ENCODE measurements at regions not wholly inside any gene's neighbourhood (a gene's known extent, or its start where the extent isn't known, plus 50 kb on each side); places are given as distances from the start of the nearest gene placed in this dataset.
A peak's percentile ranks its signal among the peaks of the same experiment; 100 is the strongest.
"Not testable (repeated sequence)": the region's sequence is repeated elsewhere in the genome, so short reads cannot be mapped to it uniquely, and the experiment has no call there.

DNA sequence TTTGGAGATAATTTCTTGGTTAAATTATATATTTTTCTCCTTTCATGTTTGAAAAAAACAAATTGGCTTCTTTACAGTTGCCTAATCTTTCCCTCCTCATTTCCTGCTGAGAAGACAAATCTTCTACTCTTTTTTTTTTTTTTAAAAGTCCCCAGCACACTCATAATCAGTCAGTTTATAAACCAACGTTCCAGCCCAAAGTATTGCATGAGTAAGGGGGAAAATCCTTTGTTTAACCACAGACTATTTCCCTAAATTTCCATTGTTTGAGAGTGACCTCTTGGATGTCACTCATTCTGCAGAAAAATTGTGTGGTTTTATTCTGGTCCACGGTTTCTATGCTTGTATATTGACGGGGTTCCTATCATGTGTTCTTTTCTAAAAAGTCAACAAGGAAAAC lies 55.1 kb upstream of the TLR4 start:
- DNase-seq (ENCODE audit: low read depth in 4 of 4, low spot score in 2 of 4): no peak

DNA sequence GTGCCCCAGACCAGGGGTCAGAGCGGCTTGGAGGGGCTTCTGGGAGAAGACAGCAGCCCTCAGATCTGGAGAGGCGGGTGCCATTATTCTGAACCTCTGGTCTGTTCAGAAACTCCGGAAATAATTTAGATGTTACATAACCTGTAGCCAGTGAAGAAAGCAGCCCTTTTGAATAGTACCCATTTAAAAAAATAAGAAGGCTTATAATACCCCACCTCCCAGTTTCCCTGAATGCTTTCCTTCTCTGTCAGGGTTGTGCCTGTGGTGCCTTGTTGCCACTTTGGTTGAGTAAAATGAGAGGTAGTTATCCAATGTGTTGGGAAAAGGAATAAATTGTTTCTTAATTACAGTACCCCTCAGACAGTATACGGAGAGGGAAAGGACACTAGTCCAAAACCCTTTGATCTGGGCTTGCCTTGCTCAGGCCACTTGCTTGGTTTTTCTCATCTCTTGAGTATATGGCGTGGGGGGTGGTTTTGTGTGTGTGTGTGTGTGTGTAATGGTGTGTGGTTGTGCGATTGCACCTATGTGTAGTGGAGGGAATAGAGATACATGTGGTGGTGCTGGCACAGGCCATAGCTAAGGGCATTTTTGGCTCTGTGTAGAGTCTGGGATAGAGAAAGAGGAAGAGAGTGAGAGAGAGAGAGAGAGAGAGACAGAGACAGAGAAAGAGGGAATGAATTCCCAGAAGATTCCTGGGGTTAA lies 59.1 kb upstream of the TLR4 start:
- DNase-seq (ENCODE audit: low read depth in 4 of 4, low spot score in 2 of 4): peak in 2 of 4 donors; percentile 2 to 21

DNA sequence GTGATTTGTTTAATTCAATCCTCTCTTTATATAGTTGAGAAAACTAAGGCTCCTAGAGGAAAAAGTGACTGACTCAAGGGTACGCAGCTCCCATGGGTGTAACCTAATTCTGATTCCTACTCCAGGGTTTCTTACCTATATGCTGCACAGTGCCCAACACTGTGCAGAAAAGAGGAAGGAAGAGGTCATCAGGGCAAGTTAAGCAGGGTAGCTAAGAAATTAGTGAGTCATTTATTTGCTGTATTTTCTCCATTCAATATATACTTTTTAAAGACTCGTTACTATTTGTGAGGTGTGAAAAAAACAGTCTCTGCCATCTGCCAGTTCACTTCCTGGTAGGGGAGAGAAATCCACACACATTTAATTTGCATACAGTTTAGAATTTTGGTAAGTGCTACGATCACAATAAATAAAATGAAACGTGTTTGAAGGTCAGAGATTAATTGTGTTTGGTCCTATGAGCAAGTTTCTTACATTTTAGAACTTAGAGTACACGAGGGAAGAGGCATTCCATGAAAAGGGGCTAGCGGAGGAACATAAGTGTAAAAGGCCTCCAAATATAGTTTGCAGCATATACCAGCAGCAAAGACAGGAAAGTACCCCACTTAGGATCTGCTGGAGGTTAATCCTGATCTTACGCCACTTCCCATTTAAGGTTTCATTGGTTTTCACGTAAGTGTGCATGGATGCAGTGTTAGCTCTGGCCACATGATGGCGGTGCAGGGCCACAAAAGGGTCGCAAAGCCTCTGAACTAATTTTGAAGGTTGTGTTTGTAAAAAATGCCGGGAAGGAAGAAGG lies 59.9 kb upstream of the TLR4 start:
- peak in 3 of 4 donors; percentile 29 to 52 (median 52) for DNase-seq (ENCODE audit: low read depth in 4 of 4, low spot score in 2 of 4)

DNA sequence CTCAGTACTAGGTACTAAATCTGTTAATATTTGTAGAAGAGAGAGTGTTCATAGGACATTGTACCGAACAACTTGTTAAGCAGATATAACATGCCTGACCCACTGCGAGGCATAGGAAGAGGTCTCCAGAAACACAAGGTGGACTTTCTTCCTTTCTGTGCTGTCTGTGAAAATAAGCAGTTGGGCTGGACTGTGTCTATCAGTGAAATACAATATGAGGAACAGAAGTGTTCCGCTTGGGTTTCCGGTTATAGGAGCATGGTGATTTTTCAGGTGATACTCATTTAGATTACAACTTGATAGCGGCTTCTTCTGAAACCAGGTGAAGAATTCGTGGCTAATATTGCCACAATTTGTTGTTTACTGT lies 60.9 kb upstream of the TLR4 start:
- no peak for DNase-seq (ENCODE audit: low read depth in 4 of 4, low spot score in 2 of 4)

DNA sequence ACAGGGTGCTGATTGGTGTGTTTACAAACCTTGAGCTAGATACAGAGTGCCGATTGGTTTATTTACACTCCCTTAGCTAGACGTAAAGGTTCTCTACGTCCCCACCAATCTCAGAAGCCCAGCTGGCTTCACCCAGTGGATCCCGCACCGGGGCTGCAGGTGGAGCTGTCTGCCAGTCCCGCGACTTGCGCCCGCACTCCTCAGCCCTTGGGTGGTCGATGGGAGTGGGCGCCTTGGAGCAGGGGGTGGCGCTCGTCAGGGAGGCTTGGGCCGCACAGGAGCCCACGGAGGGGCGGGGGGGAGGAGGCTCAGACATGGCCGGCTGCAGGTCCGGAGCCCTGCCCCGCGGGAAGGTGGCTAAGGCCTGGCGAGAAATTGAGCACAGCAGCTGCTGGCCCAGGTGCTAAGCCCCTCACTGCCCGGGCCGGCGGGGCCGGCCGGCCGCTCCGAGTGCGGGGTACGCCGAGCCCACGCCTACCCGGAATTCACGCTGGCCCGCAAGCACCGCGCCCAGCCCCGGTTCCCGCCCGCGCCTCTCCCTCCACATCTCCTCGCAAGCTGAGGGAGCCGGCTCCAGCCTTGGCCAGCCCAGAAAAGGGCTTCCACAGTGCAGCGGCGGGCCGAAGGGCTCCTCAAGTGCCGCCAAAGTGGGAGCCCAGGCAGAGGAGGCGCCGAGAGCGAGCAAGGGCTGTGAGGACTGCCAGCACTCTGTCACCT lies 61.5 kb upstream of the TLR4 start:
- DNase-seq (ENCODE audit: low read depth in 4 of 4, low spot score in 2 of 4): not testable (repeated sequence)

DNA sequence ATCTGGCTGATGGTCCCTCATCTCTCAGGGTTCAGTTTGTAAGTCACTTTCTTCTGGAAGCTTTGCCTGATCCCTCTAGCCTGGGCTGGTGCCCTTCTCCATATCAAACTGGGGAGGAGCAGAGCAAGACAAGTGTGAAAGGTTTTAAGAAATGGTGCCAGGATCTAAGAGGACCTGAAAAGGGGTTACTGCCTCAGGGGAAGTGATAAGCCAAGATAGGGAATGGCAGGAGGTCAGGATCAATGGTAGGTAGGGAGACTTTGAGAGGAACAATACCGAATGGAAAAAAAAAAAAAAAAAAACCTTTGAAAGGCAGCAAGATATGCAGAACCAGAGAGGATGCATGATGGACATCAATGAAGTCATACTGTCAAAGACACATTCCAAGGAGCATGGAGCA lies 67.5 kb upstream of the TLR4 start:
- DNase-seq (ENCODE audit: low read depth in 4 of 4, low spot score in 2 of 4): no peak

DNA sequence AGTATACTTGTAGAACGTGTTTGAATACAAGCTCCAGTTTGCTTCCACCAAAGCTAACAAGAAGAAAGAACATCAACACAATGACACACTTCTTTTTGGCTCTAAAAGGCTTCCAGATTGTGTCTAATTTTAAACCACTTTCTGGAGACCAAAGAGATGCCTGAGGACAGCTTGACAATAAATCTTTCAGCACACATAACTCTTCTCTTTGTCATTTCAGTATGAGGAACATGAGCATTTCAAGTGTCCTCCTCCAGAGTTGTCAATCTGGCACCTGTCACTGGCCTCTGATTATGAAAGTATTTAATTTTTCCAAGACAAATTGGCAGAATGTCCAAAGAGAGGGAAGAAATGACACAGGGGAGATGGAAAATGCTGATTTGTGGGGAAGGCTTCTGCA lies 79.0 kb upstream of the TLR4 start:
- DNase-seq (ENCODE audit: low read depth in 4 of 4, low spot score in 2 of 4): no peak

DNA sequence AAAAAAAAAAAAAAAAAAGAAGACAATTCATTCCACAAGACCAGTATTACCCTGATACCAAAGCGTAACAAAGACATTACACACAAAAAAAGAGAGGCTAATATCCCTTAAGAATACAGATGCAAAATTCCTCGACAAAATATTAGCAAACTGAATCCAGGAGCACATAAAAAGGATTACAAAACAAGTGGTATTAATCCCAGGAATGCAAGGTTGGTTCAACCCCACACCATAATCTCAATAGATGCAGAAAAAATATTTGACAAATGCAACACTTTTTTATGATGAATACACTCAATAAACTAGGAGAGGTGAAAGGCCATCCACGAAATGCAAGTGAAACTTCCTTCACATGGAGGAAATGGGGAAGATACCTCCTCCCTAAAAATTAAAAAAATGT lies 80.1 kb upstream of the TLR4 start:
- DNase-seq (ENCODE audit: low read depth in 4 of 4, low spot score in 2 of 4): no peak

DNA sequence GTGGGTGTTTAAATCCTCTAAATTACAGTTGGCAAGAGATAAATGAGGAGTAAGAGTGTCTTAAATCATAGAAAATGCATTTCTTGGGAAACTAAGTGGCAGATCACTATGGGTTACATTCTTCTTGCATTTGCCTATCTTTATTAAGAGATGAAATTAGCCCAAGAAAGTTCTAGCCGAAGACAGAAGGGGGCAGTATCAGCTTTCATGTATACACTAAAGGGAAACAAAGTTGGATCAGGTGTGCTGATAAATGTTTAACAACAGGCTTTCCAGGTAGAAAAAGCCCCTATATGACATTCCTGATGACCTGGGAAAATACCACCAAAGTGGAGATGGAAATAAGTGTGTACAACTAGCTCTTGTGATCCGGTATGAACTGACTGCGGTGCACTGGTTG lies 81.9 kb upstream of the TLR4 start:
- no peak for DNase-seq (ENCODE audit: low read depth in 4 of 4, low spot score in 2 of 4)

DNA sequence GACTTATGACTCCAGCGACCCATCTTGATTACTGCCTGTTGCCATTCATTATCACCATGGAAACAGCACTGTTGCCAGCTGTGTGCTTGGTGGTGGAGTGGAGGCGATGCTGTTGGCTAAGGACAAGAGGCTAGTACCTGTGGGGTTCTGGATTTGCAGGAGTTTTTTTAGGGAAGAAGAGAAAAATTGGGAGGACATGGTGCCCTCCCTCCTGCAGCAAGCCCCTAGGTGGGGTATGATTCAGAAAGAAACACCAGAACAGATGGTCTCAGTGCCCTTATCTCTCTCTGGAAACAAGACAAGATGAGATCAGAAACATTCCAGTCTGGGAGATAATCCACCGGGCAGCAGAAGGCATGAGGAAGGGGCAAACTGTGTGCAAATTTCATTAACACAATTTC lies 87.8 kb upstream of the TLR4 start:
- no peak for DNase-seq (ENCODE audit: low read depth in 4 of 4, low spot score in 2 of 4)

DNA sequence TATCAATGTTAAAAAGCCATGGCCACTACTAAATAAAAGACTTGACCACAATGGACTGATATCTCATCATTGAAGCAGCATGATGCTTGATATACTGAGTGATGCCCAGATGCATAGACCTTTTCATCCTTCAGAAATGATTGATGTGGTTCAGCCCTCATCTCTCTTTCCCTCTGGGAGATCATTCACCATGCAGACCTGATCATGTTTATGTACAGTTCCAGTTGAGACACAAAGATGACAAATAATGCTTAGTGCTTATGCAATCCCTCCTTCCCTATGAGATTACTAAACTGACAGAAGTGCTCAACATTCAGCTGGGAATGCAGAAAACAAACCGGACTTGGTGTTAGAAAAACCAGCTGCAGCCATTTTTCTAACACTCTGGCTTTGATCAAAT lies 91.9 kb upstream of the TLR4 start:
- DNase-seq (ENCODE audit: low read depth in 4 of 4, low spot score in 2 of 4): no peak

DNA sequence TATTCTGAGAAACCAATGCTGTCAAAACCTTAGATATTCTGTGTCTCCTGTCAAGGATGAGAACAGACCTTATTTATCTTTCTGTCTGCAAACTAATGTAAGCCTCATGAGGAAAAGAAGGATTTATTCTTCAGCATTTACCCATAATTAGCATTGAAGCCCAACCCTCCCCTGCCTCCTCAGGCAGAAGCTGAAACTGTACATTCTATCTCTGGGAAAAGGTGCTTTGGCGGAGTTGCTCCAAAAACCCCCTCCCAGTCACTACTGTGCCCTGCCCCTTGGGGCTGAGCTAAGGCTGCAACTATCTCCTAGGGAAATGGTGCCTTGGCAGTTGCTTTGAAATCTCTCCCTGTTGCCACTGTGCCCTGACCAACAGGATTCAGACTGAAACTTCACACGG lies 106.2 kb upstream of the TLR4 start:
- DNase-seq (ENCODE audit: low read depth in 4 of 4, low spot score in 2 of 4): no peak

DNA sequence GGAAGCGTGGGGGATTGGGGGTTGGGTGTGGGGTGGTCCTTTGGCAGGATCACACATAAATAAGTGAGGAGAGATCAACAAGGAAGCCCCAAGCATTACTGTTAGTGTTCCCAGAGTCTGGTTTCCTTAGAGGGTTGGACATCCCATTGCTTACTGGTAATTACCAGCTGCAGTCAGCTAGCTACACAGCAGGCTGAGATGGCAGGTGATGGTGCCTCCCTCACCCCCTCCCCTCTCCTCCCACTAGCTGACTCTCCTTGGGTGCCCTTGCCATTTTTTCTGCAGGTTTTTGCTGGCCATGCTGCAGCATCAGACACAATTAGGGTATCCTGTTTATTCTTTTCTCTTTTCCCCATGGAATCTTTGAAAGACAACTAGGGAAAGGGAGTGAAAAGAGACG lies 107.5 kb upstream of the TLR4 start:
- no peak for DNase-seq (ENCODE audit: low read depth in 4 of 4, low spot score in 2 of 4)

DNA sequence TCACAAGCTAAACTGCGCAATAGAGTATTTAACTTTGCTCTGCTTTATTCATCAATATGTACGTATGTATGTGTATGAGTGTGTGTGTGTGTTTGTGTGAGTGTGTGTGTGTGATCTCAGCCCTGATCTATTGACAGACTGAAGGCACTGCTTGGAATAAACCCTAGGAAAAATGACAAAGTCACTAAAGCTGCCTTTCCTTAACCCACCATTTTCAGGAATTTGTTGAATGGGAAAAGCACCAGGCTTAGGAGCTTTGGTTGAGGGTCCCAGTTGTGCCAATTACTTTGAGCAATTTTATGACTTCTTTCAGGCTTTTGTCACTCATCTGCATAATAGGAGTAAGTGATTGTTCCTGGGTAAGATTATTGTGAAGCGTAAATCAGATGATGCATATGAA lies 108.6 kb upstream of the TLR4 start:
- no peak for DNase-seq (ENCODE audit: low read depth in 4 of 4, low spot score in 2 of 4)

DNA sequence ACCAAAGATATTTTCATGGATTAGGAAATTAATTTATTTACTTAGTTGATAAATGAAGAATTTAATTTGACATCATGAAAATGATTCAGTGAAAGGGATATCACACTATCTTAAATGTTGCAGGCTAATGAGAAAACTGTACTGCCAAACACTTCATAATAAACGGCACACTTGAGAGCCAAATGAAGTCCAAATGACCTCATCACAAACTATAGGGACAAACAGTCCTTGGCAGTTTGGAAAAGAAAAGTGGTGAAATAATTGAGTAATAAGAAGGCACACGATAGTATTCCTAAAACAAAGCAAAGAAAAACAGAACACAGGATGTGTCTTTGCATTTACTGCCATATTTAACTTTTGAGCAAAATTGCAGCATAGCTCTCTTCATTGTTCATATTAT lies 116.9 kb upstream of the TLR4 start:
- no peak for DNase-seq (ENCODE audit: low read depth in 4 of 4, low spot score in 2 of 4)

DNA sequence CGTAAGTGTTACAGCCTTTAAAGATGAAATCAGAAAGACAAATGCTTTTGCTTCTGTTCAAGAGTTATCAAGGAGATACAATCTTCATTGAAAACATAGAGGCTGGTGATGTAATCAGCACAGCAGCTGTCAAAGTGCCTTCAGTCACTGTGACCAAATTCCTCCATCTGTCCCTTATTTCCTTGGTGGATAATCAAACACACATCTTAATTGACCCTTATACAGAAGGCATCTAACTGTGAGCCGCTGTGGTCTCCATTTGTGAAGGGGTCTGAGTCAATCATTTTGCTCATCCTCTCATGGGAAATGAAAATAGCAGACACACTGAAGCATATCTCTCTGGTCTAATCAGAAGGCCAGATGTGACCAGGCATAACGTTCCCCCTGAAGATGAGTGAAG lies 130.1 kb upstream of the TLR4 start:
- no peak for DNase-seq (ENCODE audit: low read depth in 4 of 4, low spot score in 2 of 4)

DNA sequence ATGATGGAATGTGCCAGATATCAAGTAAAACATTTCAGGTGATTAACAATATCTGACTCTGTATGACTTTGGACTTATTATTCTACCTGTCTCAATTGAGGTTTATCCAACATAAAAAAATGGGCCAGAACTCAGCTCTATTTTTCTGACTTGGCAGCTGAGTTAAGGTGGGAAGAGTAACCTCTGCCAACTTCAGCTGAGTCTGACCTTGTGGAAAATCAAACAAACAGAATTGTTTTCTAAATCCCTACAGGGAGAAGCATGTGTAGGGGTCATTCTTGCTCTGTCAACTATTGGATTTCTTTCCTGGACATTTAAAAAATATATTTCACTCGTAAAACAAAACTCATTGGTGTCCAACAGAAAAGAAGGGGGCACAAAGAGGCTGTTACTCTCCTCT lies 139.4 kb upstream of the TLR4 start:
- DNase-seq (ENCODE audit: low read depth in 4 of 4, low spot score in 2 of 4): no peak

DNA sequence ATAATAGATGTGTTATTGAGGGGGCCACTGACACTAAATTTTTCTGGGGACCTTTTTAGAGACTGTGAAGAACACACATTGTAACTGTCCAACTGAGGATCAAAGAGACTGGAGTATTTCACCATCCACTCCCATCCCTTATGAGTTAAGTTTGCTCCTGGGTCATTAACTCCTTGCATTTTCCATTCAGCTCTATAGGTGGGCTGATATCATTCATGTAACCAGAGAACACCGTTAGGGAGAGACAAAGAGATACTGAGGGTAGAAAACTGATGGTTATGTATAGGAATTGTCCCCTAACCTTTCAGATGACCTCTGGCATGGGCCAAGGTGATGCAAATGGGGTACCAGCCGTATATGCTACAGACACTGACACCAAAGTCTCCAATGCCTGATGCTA lies 142.4 kb upstream of the TLR4 start:
- DNase-seq (ENCODE audit: low read depth in 4 of 4, low spot score in 2 of 4): no peak

DNA sequence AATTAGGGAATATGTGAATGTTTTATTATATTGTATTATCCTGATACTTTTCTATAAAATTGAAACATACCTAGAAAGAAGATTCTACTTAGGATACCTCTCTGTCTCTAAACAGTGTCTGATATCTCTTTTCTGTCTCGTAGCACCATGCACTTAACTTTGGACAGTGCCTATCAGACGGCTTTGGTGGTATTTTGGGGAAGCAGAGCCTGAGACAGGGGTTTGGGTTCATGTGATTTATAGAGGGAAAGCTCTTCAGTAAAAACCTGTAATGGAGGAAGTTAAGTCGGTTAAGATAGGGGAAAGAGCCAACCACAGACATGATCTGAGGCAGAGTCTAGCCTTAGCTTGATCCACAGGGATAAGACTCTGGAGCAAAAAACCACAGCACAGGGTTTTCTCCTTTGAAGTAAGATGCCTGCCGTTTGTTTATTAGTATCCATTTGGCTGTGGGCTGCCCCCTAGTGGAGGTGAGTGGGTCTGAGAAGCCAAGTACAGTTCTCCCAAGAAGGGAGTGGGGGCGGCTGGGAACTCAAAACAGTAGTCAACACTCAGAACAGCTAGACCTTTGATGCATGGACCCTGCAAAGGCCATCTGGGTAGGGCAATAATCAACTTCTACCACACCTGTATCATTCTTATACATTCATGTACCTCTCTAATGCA lies 141.2 kb upstream of the ASTN2 start:
- no peak for DNase-seq (ENCODE audit: low read depth in 4 of 4, low spot score in 2 of 4)

DNA sequence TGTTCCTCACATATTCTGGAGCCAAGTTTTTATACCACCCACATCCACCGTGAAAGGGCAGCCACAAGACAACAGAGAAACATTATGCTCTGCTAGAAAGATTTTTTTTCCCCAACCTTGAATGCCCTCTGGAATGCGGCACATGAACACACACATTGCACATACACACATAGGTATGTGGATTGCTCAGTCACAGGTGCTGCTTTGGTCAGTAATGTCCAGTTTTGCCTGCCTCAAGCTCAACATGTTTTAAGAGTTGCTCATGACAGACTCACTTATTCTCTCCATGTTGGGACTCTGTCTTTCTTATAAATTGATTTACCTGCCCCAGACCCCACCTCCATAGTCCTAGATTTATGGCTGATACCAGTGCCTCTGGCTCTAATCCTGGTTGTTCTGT lies 138.0 kb upstream of the ASTN2 start:
- no peak for DNase-seq (ENCODE audit: low read depth in 4 of 4, low spot score in 2 of 4)

DNA sequence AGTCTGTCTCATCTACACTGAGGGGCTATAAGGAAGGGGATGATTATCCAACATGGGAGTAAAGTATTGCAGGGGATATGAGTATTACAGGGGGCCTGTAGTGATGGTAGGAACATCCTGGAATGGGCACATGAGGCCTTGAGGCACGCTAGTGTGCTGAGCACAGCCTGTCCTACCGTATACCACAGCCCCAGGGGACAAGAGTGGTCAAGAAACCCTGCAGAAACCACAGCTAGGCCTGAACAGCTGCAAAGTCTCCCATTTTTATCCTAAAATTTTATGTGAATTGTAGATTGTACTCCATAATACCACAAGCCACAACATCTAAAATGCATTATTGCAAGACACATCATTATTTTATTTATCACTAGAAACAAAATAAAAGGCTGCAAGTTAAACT lies 136.3 kb upstream of the ASTN2 start:
- no peak for DNase-seq (ENCODE audit: low read depth in 4 of 4, low spot score in 2 of 4)

Measured in left renal cortex interstitium (tissue), 4 donors.